CD4-positive, alpha-beta T cell (primary cell): ENCODE measurements at regions not wholly inside any gene's neighbourhood (a gene's known extent, or its start where the extent isn't known, plus 50 kb on each side); places are given as distances from the start of the nearest gene placed in this dataset.

Experiments
- ATAC-seq: fragments of 200-7000 bp; cut with Tn5 transposase; one replicate; pipeline ENCODE4 v1.10.0; 2022; ENCODE audit warnings: mild to moderate bottlenecking; ENCODE audit not compliant: poor library complexity
- CTCF ChIA-PET: fragments of 350-600 bp; sonication (Branson Sonifier 250); formaldehyde crosslinking; loops from one replicate; lab custom pipeline; 2021; ENCODE audit warnings: antibody characterized with exemption, inconsistent platforms; lab: Charles Lee
- POLR2A ChIA-PET: fragments of 350-600 bp; sonication (Branson Sonifier 250); formaldehyde crosslinking; loops from one replicate; lab custom pipeline; 2021; ENCODE audit warnings: antibody characterized with exemption, inconsistent platforms; lab: Charles Lee
- DNase-seq, 14 experiments: peaks; one replicate each; pipeline ENCODE4 v3.0.0-alpha.2; 2013 to 2020; ENCODE audit warnings: mixed read lengths in 2 of 14
- H3K27ac ChIP-seq, 2 donors: one replicate each; pipeline versions ENCODE4 v1.5.1 to v1.7.0; 2013; ENCODE audit warnings: low read length in 2 of 2, low read depth in 1 of 2, mild to moderate bottlenecking in 1 of 2
- H3K27me3 ChIP-seq, 2 experiments: 1 replicate in 1 of 2; 2 replicates in 1 of 2; pipeline versions ENCODE4 v1.6.1 to v1.7.0; 2013; ENCODE audit warnings: low read length in 2 of 2, control low read depth in 1 of 2, mild to moderate bottlenecking in 1 of 2, moderate library complexity in 1 of 2; ENCODE audit not compliant: insufficient read depth in 2 of 2, control insufficient read depth in 1 of 2
- H3K36me3 ChIP-seq: one replicate; pipeline ENCODE4 v1.6.1; 2013; ENCODE audit warnings: low read length, control low read depth; ENCODE audit not compliant: insufficient read depth
- H3K4me1 ChIP-seq: one replicate; pipeline ENCODE4 v1.6.1; 2013; ENCODE audit warnings: low read length, control low read depth; ENCODE audit not compliant: insufficient read depth
- H3K4me3 ChIP-seq: one replicate; pipeline ENCODE4 v1.5.1; 2013; ENCODE audit warnings: mild to moderate bottlenecking, low read length, moderate library complexity
- H3K9me3 ChIP-seq, 2 experiments: 1 replicate in 1 of 2; 2 replicates in 1 of 2; pipeline versions ENCODE4 v1.6.1 to v1.7.0; 2013; ENCODE audit warnings: low read length in 2 of 2, mild to moderate bottlenecking in 2 of 2, control low read depth in 1 of 2, moderate library complexity in 1 of 2; ENCODE audit not compliant: control insufficient read depth in 1 of 2, insufficient read depth in 1 of 2
- H3K27ac Mint-ChIP-seq: one replicate; pipeline ENCODE4 v1.8.0; 2020; ENCODE audit warnings: mixed read lengths
- H3K27me3 Mint-ChIP-seq: one replicate; pipeline ENCODE4 v1.8.0; 2021; ENCODE audit warnings: mixed read lengths
- H3K36me3 Mint-ChIP-seq: one replicate; pipeline ENCODE4 v1.8.0; 2021; ENCODE audit warnings: low read depth, mixed read lengths
- H3K4me1 Mint-ChIP-seq: one replicate; pipeline ENCODE4 v1.8.0; 2021; ENCODE audit warnings: low read depth, mixed read lengths
- H3K4me3 Mint-ChIP-seq: one replicate; pipeline ENCODE4 v1.8.0; 2020; ENCODE audit warnings: mild to moderate bottlenecking, mixed read lengths
- H3K9me3 Mint-ChIP-seq: one replicate; pipeline ENCODE4 v1.8.0; 2020; ENCODE audit warnings: mixed read lengths
- CTCF ChIP-seq: fragments of 200-600 bp; IDR thresholded peaks from one replicate; pipeline ENCODE4 v1.8.0; 2022; ENCODE audit warnings: antibody characterized with exemption, mild to moderate bottlenecking
- intact Hi-C, 2 experiments: fragments of 100-400 bp; cut with DNase I in 1 of 2; cut with micrococcal nuclease in 1 of 2; formaldehyde crosslinking; loops; one replicate each; pipeline versions ENCODE4 v1.15.1 to v1.9.0; 2023 to 2025; cut with DNase I, micrococcal nuclease

GRCh38 chr4:108342325-108342970 is 173.7 kb upstream of the LEF1 start:
- Mint-ChIP-seq H3K4me3 (peak overlapping the region; percentile 10), H3K4me1 (peaks cover 50% of the 10 kb centered on the region), H3K9me3 (no peaks in the 10 kb centered on the region), H3K27ac (peak overlapping the region; percentile 58), H3K27me3 (no peaks in the 10 kb centered on the region), H3K36me3 (no peaks in the 10 kb centered on the region)
- peak in 7 of 14 experiments; percentile 10 to 77 (median 52) for DNase-seq
- no peak for TF ChIP-seq CTCF
- intact Hi-C loops = loop anchor here in 1 of 2 experiments (10.0 kb wide), 1 partner anchor 308 kb away; no protein-coding TSS in a partner anchor
- Histone ChIP-seq H3K4me3 (peak overlapping the region; percentile 2), H3K27ac (peak overlapping the region in 1 of 2 donors; percentile 43), H3K36me3 (no peaks in the 10 kb centered on the region), H3K9me3 (no peaks in the 10 kb centered on the region), H3K4me1 (peaks cover 24% of the 10 kb centered on the region), H3K27me3 (no peaks in the 10 kb centered on the region)
- ChIA-PET POLR2A (interaction anchor here (1.1 to 3.0 kb wide), 3 partner anchors 13 to 17 kb away, joined by 3 to 20 read pairs (median 6); no protein-coding TSS in a partner anchor), CTCF (interaction anchor here (1.0 kb wide), 1 partner anchor 19 kb away, joined by 3 read pairs; no protein-coding TSS in a partner anchor)
- ATAC-seq = peak; percentile 85

GRCh38 chr4:108337923-108338322 is 169.2 kb upstream of the LEF1 start:
- TF ChIP-seq CTCF = no peak
- H3K27ac ChIP-seq = no peak overlapping the region
- CTCF ChIA-PET = no interaction called here
- Mint-ChIP-seq H3K4me1 (peaks cover 14% of the 10 kb centered on the region), H3K27me3 (no peaks in the 10 kb centered on the region), H3K4me3 (no peak overlapping the region), H3K9me3 (no peaks in the 10 kb centered on the region), H3K36me3 (no peaks in the 10 kb centered on the region), H3K27ac (no peak overlapping the region)
- DNase-seq = no peak
- peaks cover 12% of the 10 kb centered on the region for H3K4me1 ChIP-seq
- ATAC-seq = no peak
- no peaks in the 10 kb centered on the region for H3K36me3 ChIP-seq
- intact Hi-C loops = no loop called here
- H3K9me3 ChIP-seq = no peaks in the 10 kb centered on the region
- no peak overlapping the region for H3K4me3 ChIP-seq
- POLR2A ChIA-PET = interaction anchor here (1.6 to 1.9 kb wide), 2 partner anchors 10 to 17 kb away, joined by 5 to 8 read pairs; no protein-coding TSS in a partner anchor
- no peaks in the 10 kb centered on the region for H3K27me3 ChIP-seq

- ChIA-PET POLR2A (interaction anchor here (1.2 to 1.5 kb wide), 2 partner anchors 19 to 24 kb away, joined by 3 to 6 read pairs; no protein-coding TSS in a partner anchor), CTCF (no interaction called here)
- no peaks in the 10 kb centered on the region for H3K36me3 ChIP-seq
- no peaks in the 10 kb centered on the region for H3K4me1 Mint-ChIP-seq
- no peak overlapping the region for H3K27ac Mint-ChIP-seq
- no peaks in the 10 kb centered on the region for H3K27me3 ChIP-seq
- no peak overlapping the region for H3K4me3 Mint-ChIP-seq
- no peak for TF ChIP-seq CTCF
- no peaks in the 10 kb centered on the region for H3K9me3 Mint-ChIP-seq
- H3K9me3 ChIP-seq = no peaks in the 10 kb centered on the region
- no peaks in the 10 kb centered on the region for H3K27me3 Mint-ChIP-seq
- no peaks in the 10 kb centered on the region for H3K4me1 ChIP-seq
- DNase-seq (no peak), ATAC-seq (no peak)
- H3K4me3 ChIP-seq = no peak overlapping the region
- no peak overlapping the region for H3K27ac ChIP-seq
- intact Hi-C loops = no loop called here
- no peaks in the 10 kb centered on the region for H3K36me3 Mint-ChIP-seq
Measured at GRCh38 chr4:108336076-108336475, 167.3 kb upstream of the LEF1 start.
